MM.1S (cell line): ENCODE measurements at regions not wholly inside any gene's neighbourhood (a gene's known extent, or its start where the extent isn't known, plus 50 kb on each side); places are given as distances from the start of the nearest gene placed in this dataset.

Experiments used
- EZH2 ChIP-seq: fragments of 300-600 bp; sonication (generic); optimal IDR thresholded peaks from 2 replicates; pipeline ENCODE3; 2017; ENCODE audit warnings: low read depth, mild to moderate bottlenecking, antibody characterized with exemption, low read length, mixed read lengths
- TF ChIP-seq, protein P1 (sequence below): fragments of 300-600 bp; sonication (generic); IDR thresholded peaks from 2 replicates; pipeline ENCODE4 v1.5.1; 2016; ENCODE audit warnings: antibody characterized with exemption, low read length, mixed read lengths

GRCh38 chr14:22481546-22481945 is 107.5 kb downstream of the DAD1 start:
- TF ChIP-seq, protein P1, sequence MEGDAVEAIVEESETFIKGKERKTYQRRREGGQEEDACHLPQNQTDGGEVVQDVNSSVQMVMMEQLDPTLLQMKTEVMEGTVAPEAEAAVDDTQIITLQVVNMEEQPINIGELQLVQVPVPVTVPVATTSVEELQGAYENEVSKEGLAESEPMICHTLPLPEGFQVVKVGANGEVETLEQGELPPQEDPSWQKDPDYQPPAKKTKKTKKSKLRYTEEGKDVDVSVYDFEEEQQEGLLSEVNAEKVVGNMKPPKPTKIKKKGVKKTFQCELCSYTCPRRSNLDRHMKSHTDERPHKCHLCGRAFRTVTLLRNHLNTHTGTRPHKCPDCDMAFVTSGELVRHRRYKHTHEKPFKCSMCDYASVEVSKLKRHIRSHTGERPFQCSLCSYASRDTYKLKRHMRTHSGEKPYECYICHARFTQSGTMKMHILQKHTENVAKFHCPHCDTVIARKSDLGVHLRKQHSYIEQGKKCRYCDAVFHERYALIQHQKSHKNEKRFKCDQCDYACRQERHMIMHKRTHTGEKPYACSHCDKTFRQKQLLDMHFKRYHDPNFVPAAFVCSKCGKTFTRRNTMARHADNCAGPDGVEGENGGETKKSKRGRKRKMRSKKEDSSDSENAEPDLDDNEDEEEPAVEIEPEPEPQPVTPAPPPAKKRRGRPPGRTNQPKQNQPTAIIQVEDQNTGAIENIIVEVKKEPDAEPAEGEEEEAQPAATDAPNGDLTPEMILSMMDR = no peak
- no peak for TF ChIP-seq EZH2
